ENCODE measurements at regions not wholly inside any gene's neighbourhood (a gene's known extent, or its start where the extent isn't known, plus 50 kb on each side); places are given as distances from the start of the nearest gene placed in this dataset.
"Not testable (repeated sequence)": the region's sequence is repeated elsewhere in the genome, so short reads cannot be mapped to it uniquely, and the experiment has no call there.

DNA sequence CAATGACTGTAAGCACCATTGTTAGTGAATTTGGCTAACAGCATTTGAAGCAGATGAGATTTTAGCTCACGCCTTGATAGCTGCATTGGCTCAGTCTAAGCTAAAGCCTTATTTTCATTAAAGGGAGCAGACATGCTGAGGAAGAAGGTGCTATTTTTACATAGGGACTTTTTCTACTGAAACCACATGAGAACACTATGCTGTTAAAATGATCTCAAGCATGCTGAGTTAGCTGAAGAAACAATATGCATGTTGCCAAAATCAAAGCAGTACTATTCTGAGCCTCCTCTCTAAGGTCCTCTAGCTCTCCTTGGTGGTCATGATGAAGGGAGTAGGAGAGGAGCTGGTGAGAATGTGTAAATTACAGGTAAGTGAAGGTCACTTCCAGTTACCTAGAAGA is 134.4 kb upstream of the JADE1 start:
- H3K4me1 ChIP-seq (ENCODE audit: control insufficient read depth in 3 of 3, insufficient read depth in 3 of 3, low read length in 3 of 3), result peaks cover 0 to 4% (median 0%) of the 10 kb centered on the region in 3 donors
- H3K4me3 ChIP-seq (ENCODE audit: low read length in 3 of 3), result no peak overlapping the region
- no peaks in the 10 kb centered on the region for H3K27me3 ChIP-seq (ENCODE audit: control insufficient read depth in 3 of 3, insufficient read depth in 3 of 3, low read length in 3 of 3)
- no peaks in the 10 kb centered on the region for H3K36me3 ChIP-seq (ENCODE audit: control insufficient read depth in 3 of 3, insufficient read depth in 3 of 3, low read length in 3 of 3)
- no peak overlapping the region for H3K9ac ChIP-seq (ENCODE audit: low read depth in 1 of 3, low read length in 3 of 3)
- no peaks in the 10 kb centered on the region for H3K9me3 ChIP-seq (ENCODE audit: control insufficient read depth in 3 of 3, low read length in 3 of 3)
- no peak overlapping the region for H3K27ac ChIP-seq (ENCODE audit: low read depth, low read length)

DNA sequence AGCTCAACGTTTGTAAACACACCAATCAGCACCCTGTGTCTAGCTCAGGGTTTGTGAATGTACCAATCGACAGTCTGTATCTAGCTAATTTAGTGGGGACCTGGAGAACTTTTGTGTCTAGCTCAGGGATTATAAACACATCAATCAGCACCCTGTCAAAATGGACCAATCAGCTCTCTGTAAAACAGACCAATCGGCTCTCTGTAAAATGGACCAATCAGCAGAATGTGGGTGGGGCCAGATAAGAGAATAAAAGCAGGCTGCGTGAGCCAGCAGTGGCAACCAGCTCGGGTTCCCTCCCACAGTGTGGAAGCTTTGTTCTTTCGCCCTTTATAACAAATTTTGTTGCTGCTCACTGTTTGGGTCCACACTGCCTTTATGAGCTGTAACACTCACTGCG is 136.3 kb upstream of the JADE1 start:
- not testable (repeated sequence) for H3K27ac ChIP-seq (ENCODE audit: low read depth, low read length)

DNA sequence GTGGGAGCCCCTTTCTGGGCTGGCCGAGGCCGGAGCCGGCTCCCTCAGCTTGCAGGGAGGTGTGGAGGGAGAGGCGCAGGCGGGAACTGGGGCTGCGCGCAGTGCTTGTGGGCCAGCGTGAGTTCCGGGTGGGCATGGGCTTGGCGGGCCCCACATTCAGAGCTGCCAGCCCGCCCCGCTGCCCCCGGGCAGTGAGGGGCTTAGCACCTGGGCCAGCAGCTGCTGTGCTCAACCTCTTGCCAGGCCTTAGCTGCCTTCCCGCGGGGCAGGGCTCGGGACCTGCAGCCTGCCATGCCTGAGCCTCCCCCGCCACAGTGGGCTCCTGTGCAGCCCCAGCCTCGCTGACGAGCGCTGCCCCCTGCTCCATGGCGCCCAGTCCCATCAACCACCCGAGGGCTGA is 136.9 kb upstream of the JADE1 start:
- H3K4me3 ChIP-seq (ENCODE audit: low read length in 3 of 3); H3K36me3 ChIP-seq (ENCODE audit: control insufficient read depth in 3 of 3, insufficient read depth in 3 of 3, low read length in 3 of 3); H3K9ac ChIP-seq (ENCODE audit: low read depth in 1 of 3, low read length in 3 of 3); H3K4me1 ChIP-seq (ENCODE audit: control insufficient read depth in 3 of 3, insufficient read depth in 3 of 3, low read length in 3 of 3); H3K27me3 ChIP-seq (ENCODE audit: control insufficient read depth in 3 of 3, insufficient read depth in 3 of 3, low read length in 3 of 3); H3K27ac ChIP-seq (ENCODE audit: low read depth, low read length); H3K9me3 ChIP-seq (ENCODE audit: control insufficient read depth in 3 of 3, low read length in 3 of 3): not testable (repeated sequence)

More for the DNA sequence above, 136.3 kb upstream of the JADE1 start:
- H3K4me1 ChIP-seq (ENCODE audit: control insufficient read depth in 3 of 3, insufficient read depth in 3 of 3, low read length in 3 of 3); H3K27me3 ChIP-seq (ENCODE audit: control insufficient read depth in 3 of 3, insufficient read depth in 3 of 3, low read length in 3 of 3); H3K9me3 ChIP-seq (ENCODE audit: control insufficient read depth in 3 of 3, low read length in 3 of 3); H3K36me3 ChIP-seq (ENCODE audit: control insufficient read depth in 3 of 3, insufficient read depth in 3 of 3, low read length in 3 of 3); H3K9ac ChIP-seq (ENCODE audit: low read depth in 1 of 3, low read length in 3 of 3); H3K4me3 ChIP-seq (ENCODE audit: low read length in 3 of 3): not testable (repeated sequence)

DNA sequence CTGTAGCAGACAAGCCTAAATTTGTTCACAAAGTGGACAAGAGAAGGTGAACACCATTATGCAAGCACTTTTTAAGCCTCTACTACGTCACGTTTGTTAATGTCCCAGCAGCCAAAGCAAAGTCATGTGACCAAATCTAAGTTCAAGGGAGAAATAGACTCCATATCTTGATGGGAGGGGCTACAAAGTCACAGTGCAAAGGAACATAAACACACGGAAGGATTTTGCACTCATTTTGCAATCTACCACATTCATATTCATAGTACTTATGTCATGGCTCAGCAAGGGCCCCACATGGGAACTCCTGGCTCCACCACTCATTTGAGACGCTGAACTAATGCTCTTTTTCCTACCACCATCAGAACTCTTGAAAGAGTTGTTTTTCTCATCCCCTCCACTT is 139.0 kb upstream of the JADE1 start:
- Histone ChIP-seq H3K27me3 (ENCODE audit: control insufficient read depth in 3 of 3, insufficient read depth in 3 of 3, low read length in 3 of 3) (no peaks in the 10 kb centered on the region), H3K36me3 (ENCODE audit: control insufficient read depth in 3 of 3, insufficient read depth in 3 of 3, low read length in 3 of 3) (no peaks in the 10 kb centered on the region), H3K9ac (ENCODE audit: low read depth in 1 of 3, low read length in 3 of 3) (no peak overlapping the region), H3K27ac (ENCODE audit: low read depth, low read length) (no peak overlapping the region), H3K4me3 (ENCODE audit: low read length in 3 of 3) (no peak overlapping the region), H3K9me3 (ENCODE audit: control insufficient read depth in 3 of 3, low read length in 3 of 3) (peaks cover 0 to 3% (median 0%) of the 10 kb centered on the region in 3 donors), H3K4me1 (ENCODE audit: control insufficient read depth in 3 of 3, insufficient read depth in 3 of 3, low read length in 3 of 3) (peaks cover 0 to 4% (median 0%) of the 10 kb centered on the region in 3 donors)

DNA sequence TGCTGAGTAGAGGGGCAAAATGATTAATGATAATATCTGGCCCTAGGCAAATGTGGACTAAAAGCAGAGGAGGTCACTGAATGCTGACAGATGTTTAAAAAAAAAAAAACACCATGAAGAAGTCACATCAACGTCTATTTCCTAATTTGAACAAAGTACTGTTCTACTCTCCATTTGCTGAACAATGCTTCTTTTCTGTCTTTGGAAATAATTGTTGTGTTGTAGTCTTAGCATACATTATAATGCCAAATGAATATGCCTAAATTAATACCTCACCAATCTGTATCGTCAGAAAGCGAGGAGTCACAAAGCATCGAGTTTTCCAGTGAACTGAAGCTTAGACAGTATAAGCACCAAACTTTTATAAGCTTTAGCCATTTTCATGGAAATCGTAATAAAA is 140.9 kb upstream of the JADE1 start:
- H3K9ac ChIP-seq (ENCODE audit: low read depth in 1 of 3, low read length in 3 of 3), result no peak overlapping the region

DNA sequence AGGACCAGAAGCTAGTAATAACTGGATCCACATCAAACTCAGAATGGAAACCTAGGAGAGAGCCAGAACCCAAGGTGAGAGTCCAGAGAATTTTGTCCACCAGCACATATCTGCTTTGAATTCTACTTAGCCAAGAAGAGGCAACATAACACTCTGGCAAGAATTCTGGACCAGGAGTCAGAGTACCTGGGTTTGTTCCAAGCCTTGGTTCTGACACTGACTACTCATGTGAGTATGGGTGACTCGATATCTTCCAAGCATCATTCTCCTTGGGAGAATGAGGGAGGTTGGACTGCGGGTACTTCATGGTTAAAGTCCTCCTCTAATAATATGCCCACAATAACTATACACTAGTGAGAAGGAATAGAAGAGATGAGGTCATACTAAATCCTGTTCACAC is 144.0 kb upstream of the JADE1 start:
- no peak overlapping the region for H3K27ac ChIP-seq (ENCODE audit: low read depth, low read length)
- H3K4me3 ChIP-seq (ENCODE audit: low read length in 3 of 3), result no peak overlapping the region
- no peaks in the 10 kb centered on the region for H3K36me3 ChIP-seq (ENCODE audit: control insufficient read depth in 3 of 3, insufficient read depth in 3 of 3, low read length in 3 of 3)
- H3K27me3 ChIP-seq (ENCODE audit: control insufficient read depth in 3 of 3, insufficient read depth in 3 of 3, low read length in 3 of 3), result no peaks in the 10 kb centered on the region
- H3K9me3 ChIP-seq (ENCODE audit: control insufficient read depth in 3 of 3, low read length in 3 of 3), result peaks cover 0 to 3% (median 0%) of the 10 kb centered on the region in 3 donors
- H3K9ac ChIP-seq (ENCODE audit: low read depth in 1 of 3, low read length in 3 of 3), result no peak overlapping the region
- H3K4me1 ChIP-seq (ENCODE audit: control insufficient read depth in 3 of 3, insufficient read depth in 3 of 3, low read length in 3 of 3), result peaks cover 0 to 1% (median 0%) of the 10 kb centered on the region in 3 donors

More for the DNA sequence above, 140.9 kb upstream of the JADE1 start:
- no peaks in the 10 kb centered on the region for H3K27me3 ChIP-seq (ENCODE audit: control insufficient read depth in 3 of 3, insufficient read depth in 3 of 3, low read length in 3 of 3)
- no peaks in the 10 kb centered on the region for H3K36me3 ChIP-seq (ENCODE audit: control insufficient read depth in 3 of 3, insufficient read depth in 3 of 3, low read length in 3 of 3)
- no peaks in the 10 kb centered on the region for H3K4me1 ChIP-seq (ENCODE audit: control insufficient read depth in 3 of 3, insufficient read depth in 3 of 3, low read length in 3 of 3)
- no peak overlapping the region for H3K4me3 ChIP-seq (ENCODE audit: low read length in 3 of 3)
- H3K27ac ChIP-seq (ENCODE audit: low read depth, low read length), result no peak overlapping the region
- H3K9me3 ChIP-seq (ENCODE audit: control insufficient read depth in 3 of 3, low read length in 3 of 3), result peaks cover 0 to 3% (median 0%) of the 10 kb centered on the region in 3 donors

DNA sequence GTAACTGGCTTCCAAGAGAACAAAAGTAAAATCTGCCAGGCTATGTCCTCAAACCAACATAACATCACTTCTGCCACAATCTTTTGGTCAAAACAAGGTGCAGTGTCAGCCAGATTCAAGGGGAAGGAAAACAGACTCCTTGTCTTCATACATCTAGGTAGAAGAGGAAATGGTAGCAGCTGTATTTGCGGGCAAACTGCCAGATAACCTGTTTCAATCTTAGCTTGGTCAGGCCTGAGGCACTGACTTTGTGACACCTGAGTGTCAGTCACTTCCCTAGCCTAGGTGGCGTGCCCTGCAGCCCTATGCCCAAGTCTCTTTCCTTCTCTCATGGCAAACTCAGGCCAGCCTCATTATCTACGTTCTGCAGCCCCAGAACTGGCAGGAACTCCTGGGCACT is 146.2 kb upstream of the JADE1 start:
- Histone ChIP-seq H3K36me3 (ENCODE audit: control insufficient read depth in 3 of 3, insufficient read depth in 3 of 3, low read length in 3 of 3) (no peaks in the 10 kb centered on the region), H3K4me1 (ENCODE audit: control insufficient read depth in 3 of 3, insufficient read depth in 3 of 3, low read length in 3 of 3) (peaks cover under 1 to 8% (median 2%) of the 10 kb centered on the region in 3 donors), H3K9me3 (ENCODE audit: control insufficient read depth in 3 of 3, low read length in 3 of 3) (peaks cover 0 to 3% (median 0%) of the 10 kb centered on the region in 3 donors), H3K27ac (ENCODE audit: low read depth, low read length) (no peak overlapping the region), H3K27me3 (ENCODE audit: control insufficient read depth in 3 of 3, insufficient read depth in 3 of 3, low read length in 3 of 3) (no peaks in the 10 kb centered on the region), H3K9ac (ENCODE audit: low read depth in 1 of 3, low read length in 3 of 3) (no peak overlapping the region), H3K4me3 (ENCODE audit: low read length in 3 of 3) (no peak overlapping the region)

DNA sequence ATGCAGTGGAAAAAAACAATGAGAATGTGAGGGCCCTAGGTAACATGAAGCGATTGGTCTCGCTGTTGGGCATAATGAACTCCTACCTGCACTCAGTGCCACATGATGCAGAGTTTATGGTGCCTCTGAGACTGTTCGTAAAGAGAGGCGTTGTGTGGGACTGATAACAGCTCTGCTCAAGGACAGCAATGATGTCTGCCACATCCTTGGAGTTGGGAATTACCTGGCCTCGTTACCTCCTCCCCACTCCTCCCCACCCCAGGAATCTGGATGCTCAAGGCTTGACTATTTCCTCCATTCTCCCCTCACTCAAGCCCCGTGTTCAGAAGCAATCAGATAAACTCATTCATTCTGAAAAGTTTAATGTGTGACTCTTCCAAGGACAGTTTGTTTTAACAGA is 148.0 kb upstream of the JADE1 start:
- Histone ChIP-seq H3K36me3 (ENCODE audit: control insufficient read depth in 3 of 3, insufficient read depth in 3 of 3, low read length in 3 of 3) (no peaks in the 10 kb centered on the region), H3K9ac (ENCODE audit: low read depth in 1 of 3, low read length in 3 of 3) (no peak overlapping the region), H3K27ac (ENCODE audit: low read depth, low read length) (no peak overlapping the region), H3K4me3 (ENCODE audit: low read length in 3 of 3) (no peak overlapping the region), H3K4me1 (ENCODE audit: control insufficient read depth in 3 of 3, insufficient read depth in 3 of 3, low read length in 3 of 3) (peaks cover 4 to 15% (median 5%) of the 10 kb centered on the region in 3 donors), H3K9me3 (ENCODE audit: control insufficient read depth in 3 of 3, low read length in 3 of 3) (peaks cover 0 to 3% (median 0%) of the 10 kb centered on the region in 3 donors), H3K27me3 (ENCODE audit: control insufficient read depth in 3 of 3, insufficient read depth in 3 of 3, low read length in 3 of 3) (no peaks in the 10 kb centered on the region)

DNA sequence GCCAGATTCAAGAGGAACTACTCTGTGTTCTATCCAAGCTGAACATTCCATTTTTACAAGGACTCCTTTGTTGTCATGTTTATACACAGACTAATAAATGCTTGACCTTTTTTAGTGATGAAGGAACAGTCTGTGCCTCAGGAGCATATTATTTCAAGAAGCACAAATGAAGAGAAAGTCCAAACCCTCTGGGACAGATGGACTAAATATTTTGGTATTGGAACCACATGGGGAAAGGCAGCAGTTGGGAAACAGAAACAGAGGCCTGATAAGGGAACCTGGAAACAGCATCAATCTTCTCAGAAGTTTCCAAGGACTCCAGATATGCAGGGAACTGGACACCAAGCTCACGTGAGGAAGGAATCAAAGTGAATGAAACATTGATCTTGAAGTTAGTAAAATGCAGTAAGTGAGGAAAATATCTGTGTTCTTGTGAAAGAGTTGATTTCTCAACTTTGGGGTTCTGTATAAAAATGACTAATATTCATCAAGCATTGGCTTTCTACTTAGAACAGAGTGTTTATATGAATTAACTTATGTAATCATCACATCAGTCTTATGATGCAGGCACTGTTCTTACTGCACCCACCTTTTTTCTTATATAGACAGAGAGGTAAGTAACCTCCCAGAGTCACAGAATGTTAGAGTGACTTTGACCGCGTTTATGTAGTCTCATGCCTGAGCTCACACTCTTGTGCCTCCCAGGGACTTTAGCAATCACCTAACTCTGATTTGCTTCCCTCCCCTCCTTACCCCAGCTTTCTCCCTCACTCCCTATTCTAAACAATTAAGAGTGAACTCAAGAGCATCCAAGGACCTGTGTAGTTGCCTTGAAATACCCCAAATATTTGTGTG is 148.9 kb upstream of the JADE1 start:
- H3K27me3 ChIP-seq (ENCODE audit: control insufficient read depth in 3 of 3, insufficient read depth in 3 of 3, low read length in 3 of 3), result no peaks in the 10 kb centered on the region
- peaks cover 4 to 16% (median 5%) of the 10 kb centered on the region in 3 donors for H3K4me1 ChIP-seq (ENCODE audit: control insufficient read depth in 3 of 3, insufficient read depth in 3 of 3, low read length in 3 of 3)
- no peaks in the 10 kb centered on the region for H3K36me3 ChIP-seq (ENCODE audit: control insufficient read depth in 3 of 3, insufficient read depth in 3 of 3, low read length in 3 of 3)
- H3K9ac ChIP-seq (ENCODE audit: low read depth in 1 of 3, low read length in 3 of 3), result no peak overlapping the region
- no peaks in the 10 kb centered on the region for H3K9me3 ChIP-seq (ENCODE audit: control insufficient read depth in 3 of 3, low read length in 3 of 3)
- H3K27ac ChIP-seq (ENCODE audit: low read depth, low read length), result no peak overlapping the region
- H3K4me3 ChIP-seq (ENCODE audit: low read length in 3 of 3), result no peak overlapping the region

DNA sequence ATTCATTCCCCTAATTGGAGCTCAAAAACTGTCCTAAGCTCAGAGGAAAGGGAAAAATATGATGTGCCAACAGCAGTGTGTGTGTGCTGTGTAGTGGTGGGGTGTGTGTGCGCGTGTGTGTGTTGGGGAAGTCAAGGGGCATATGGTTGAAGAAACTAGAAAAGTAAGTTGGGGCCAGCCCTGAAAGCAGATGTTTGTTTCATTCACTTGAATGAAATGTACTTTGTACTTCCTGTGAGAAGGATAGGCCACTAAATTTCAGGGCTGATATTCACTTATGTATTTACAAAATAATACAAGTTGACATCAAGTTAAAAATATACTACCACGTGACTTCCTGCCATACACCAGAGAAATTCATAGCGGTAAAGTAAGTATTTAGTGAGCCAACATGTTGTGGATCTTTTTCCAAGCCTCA is 151.3 kb upstream of the JADE1 start:
- no peaks in the 10 kb centered on the region for H3K9me3 ChIP-seq (ENCODE audit: control insufficient read depth in 3 of 3, low read length in 3 of 3)
- no peaks in the 10 kb centered on the region for H3K27me3 ChIP-seq (ENCODE audit: control insufficient read depth in 3 of 3, insufficient read depth in 3 of 3, low read length in 3 of 3)
- peaks cover 5 to 22% (median 15%) of the 10 kb centered on the region in 3 donors for H3K4me1 ChIP-seq (ENCODE audit: control insufficient read depth in 3 of 3, insufficient read depth in 3 of 3, low read length in 3 of 3)
- H3K36me3 ChIP-seq (ENCODE audit: control insufficient read depth in 3 of 3, insufficient read depth in 3 of 3, low read length in 3 of 3), result no peaks in the 10 kb centered on the region
- H3K27ac ChIP-seq (ENCODE audit: low read depth, low read length), result peak overlapping the region; percentile 6
- no peak overlapping the region for H3K4me3 ChIP-seq (ENCODE audit: low read length in 3 of 3)
- no peak overlapping the region for H3K9ac ChIP-seq (ENCODE audit: low read depth in 1 of 3, low read length in 3 of 3)

Data from skeletal muscle tissue (tissue), 3 donors.